ENCODE measurements at regions not wholly inside any gene's neighbourhood (a gene's known extent, or its start where the extent isn't known, plus 50 kb on each side); places are given as distances from the start of the nearest gene placed in this dataset.

GRCh38 chrY:7273587-7274203, 362.1 kb upstream of the AMELY start:
- TF ChIP-seq POLR2A (IDR thresholded peaks at IDR 0.05) (no peak), CTCF (IDR thresholded peaks at IDR 0.05) (no peak)
- Histone ChIP-seq H3K9me3 (no peaks in the 10 kb centered on the region), H3K36me3 (no peaks in the 10 kb centered on the region), H3K27me3 (no peaks in the 10 kb centered on the region), H3K4me3 (peak overlapping the region in 2 of 4 donors; percentile 56 to 82), H3K27ac (peak overlapping the region in 2 of 4 donors; percentile 76 to 91), H3K4me1 (peaks cover 0 to 9% (median 0%) of the 10 kb centered on the region in 4 donors)
- DNase-seq = peak in 1 of 3 donors; percentile 78

- peak overlapping the region in 2 of 4 donors; percentile 56 to 82 for H3K4me3 ChIP-seq
- TF ChIP-seq CTCF (IDR thresholded peaks at IDR 0.05) (peak in 2 of 6 experiments; percentile 33 to 44), POLR2A (IDR thresholded peaks at IDR 0.05) (no peak)
These were observed 361.1 kb upstream of the AMELY start for GRCh38 chrY:7272556-7273195.

GRCh38 chrY:7263773-7264172, 352.2 kb upstream of the AMELY start:
- no peak for DNase-seq
- TF ChIP-seq POLR2A (IDR thresholded peaks at IDR 0.05) (no peak), CTCF (IDR thresholded peaks at IDR 0.05) (no peak)
- Histone ChIP-seq H3K27me3 (no peaks in the 10 kb centered on the region), H3K4me3 (no peak overlapping the region), H3K36me3 (no peaks in the 10 kb centered on the region), H3K27ac (no peak overlapping the region), H3K9me3 (no peaks in the 10 kb centered on the region), H3K4me1 (no peaks in the 10 kb centered on the region)

More at GRCh38 chrY:7272556-7273195, 361.1 kb upstream of the AMELY start:
- no peaks in the 10 kb centered on the region for H3K36me3 ChIP-seq
- DNase-seq = peak in 1 of 3 donors; percentile 60
- H3K4me1 ChIP-seq = peaks cover 0 to 9% (median 0%) of the 10 kb centered on the region in 4 donors
- H3K27ac ChIP-seq = peak overlapping the region in 2 of 4 donors; percentile 76 to 91
- no peaks in the 10 kb centered on the region for H3K9me3 ChIP-seq
- no peaks in the 10 kb centered on the region for H3K27me3 ChIP-seq

GRCh38 chrY:7262531-7262930, 351.0 kb upstream of the AMELY start:
- Histone ChIP-seq H3K4me3 (no peak overlapping the region), H3K36me3 (no peaks in the 10 kb centered on the region), H3K4me1 (no peaks in the 10 kb centered on the region), H3K27ac (no peak overlapping the region), H3K9me3 (no peaks in the 10 kb centered on the region), H3K27me3 (no peaks in the 10 kb centered on the region)
- no peak for DNase-seq
- TF ChIP-seq CTCF (IDR thresholded peaks at IDR 0.05) = no peak
- TF ChIP-seq POLR2A (IDR thresholded peaks at IDR 0.05) = no peak

- Histone ChIP-seq H3K27ac (no peak overlapping the region), H3K9me3 (no peaks in the 10 kb centered on the region), H3K27me3 (no peaks in the 10 kb centered on the region), H3K4me1 (no peaks in the 10 kb centered on the region), H3K4me3 (no peak overlapping the region), H3K36me3 (no peaks in the 10 kb centered on the region)
- TF ChIP-seq CTCF (IDR thresholded peaks at IDR 0.05) = no peak
- no peak for TF ChIP-seq POLR2A (IDR thresholded peaks at IDR 0.05)
- DNase-seq = no peak
These were observed 349.7 kb upstream of the AMELY start for GRCh38 chrY:7261254-7261653.
